Breast epithelium (tissue), 3 donors: ENCODE measurements at regions not wholly inside any gene's neighbourhood (a gene's known extent, or its start where the extent isn't known, plus 50 kb on each side); places are given as distances from the start of the nearest gene placed in this dataset.

Experiments
- CTCF ChIP-seq, 3 donors: fragments of 450-650 bp; IDR thresholded peaks; one replicate each; pipeline ENCODE4 v1.5.1; 2016 to 2017; ENCODE audit warnings: antibody characterized with exemption in 3 of 3, mild to moderate bottlenecking in 3 of 3, moderate library complexity in 3 of 3
- POLR2A ChIP-seq: fragments of 450-650 bp; IDR thresholded peaks from one replicate; pipeline ENCODE4 v1.6.1; 2016; ENCODE audit warnings: antibody characterized with exemption, mild to moderate bottlenecking, moderate library complexity
- POLR2AphosphoS5 ChIP-seq, 3 donors: sonication (generic); formaldehyde crosslinking; IDR thresholded peaks; one replicate each; pipeline ENCODE4 v1.6.1; 2017; ENCODE audit warnings: antibody characterized with exemption in 3 of 3

- no peak for TF ChIP-seq CTCF (IDR thresholded peaks at IDR 0.05)
- TF ChIP-seq POLR2AphosphoS5 (IDR thresholded peaks at IDR 0.05): no peak
- TF ChIP-seq POLR2A: no peak
Observed at GRCh38 chr6:105739764-105740163, 336.9 kb upstream of the PREP start.
